Activated T-helper 1 cell treated with anti-CD3 and anti-CD28 coated beads, Interleukin-12 subunit alpha, Interleukin-12 subunit beta, Interleukin-2, Interleukin-4 antibody, amounts not matched to agents 30 ng/mL and 10 ng/mL and 1 ng/mL, durations not matched to agents 14 hours and 24 hours and 36 hours (primary cell): ENCODE measurements at regions not wholly inside any gene's neighbourhood (a gene's known extent, or its start where the extent isn't known, plus 50 kb on each side); places are given as distances from the start of the nearest gene placed in this dataset.

Experiments
- DNase-seq: peaks from one replicate; pipeline ENCODE4 v3.0.0; 2021; ENCODE audit warnings: low spot score
- H3K27ac Mint-ChIP-seq: one replicate; pipeline ENCODE4 v1.8.0; 2021; ENCODE audit warnings: mild to moderate bottlenecking, mixed read lengths
- H3K27me3 Mint-ChIP-seq: one replicate; pipeline ENCODE4 v1.8.0; 2022; ENCODE audit warnings: mild to moderate bottlenecking, moderate library complexity, mixed read lengths; ENCODE audit not compliant: insufficient read depth
- H3K36me3 Mint-ChIP-seq: one replicate; pipeline ENCODE4 v1.8.0; 2021; ENCODE audit warnings: low read depth, mixed read lengths
- H3K4me1 Mint-ChIP-seq: one replicate; pipeline ENCODE4 v1.8.0; 2021; ENCODE audit warnings: low read depth, mixed read lengths
- H3K4me3 Mint-ChIP-seq: one replicate; pipeline ENCODE4 v1.8.0; 2021; ENCODE audit warnings: mild to moderate bottlenecking, moderate library complexity, mixed read lengths
- H3K9me3 Mint-ChIP-seq: one replicate; pipeline ENCODE4 v1.8.0; 2021; ENCODE audit warnings: mixed read lengths
- intact Hi-C: fragments of 100-400 bp; cut with micrococcal nuclease; formaldehyde crosslinking; loops from one replicate; pipeline ENCODE4 v1.15.1; 2024

DNA sequence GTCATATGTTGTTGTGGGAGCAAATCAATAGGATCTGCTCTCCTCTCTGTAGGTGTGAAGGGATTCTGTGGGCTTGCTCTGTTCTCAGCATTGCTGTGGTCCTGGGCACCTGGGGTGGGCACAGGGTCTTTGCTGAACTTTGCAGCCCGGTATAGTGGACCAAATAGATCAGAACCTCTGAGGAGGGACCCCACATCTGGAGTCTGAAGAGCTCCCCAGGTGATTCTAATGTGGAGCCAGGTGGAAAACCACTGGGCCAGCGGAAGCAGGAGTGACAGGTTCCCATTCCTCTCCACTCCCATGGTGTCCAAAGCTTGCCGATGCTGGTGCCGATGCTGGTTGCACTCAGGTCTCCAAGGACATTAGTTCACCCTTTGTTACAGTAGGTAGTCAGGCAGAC lies 257.2 kb downstream of the GLRX3 start:
- Mint-ChIP-seq H3K9me3 (peaks cover 45% of the 10 kb centered on the region), H3K27ac (no peak overlapping the region), H3K36me3 (no peaks in the 10 kb centered on the region), H3K4me3 (no peak overlapping the region), H3K4me1 (no peaks in the 10 kb centered on the region), H3K27me3 (no peaks in the 10 kb centered on the region)
- intact Hi-C loops: no loop called here
- no peak for DNase-seq

- H3K27ac Mint-ChIP-seq: no peak overlapping the region
- no peaks in the 10 kb centered on the region for H3K27me3 Mint-ChIP-seq
- no peak for DNase-seq
- no peaks in the 10 kb centered on the region for H3K4me1 Mint-ChIP-seq
- no peaks in the 10 kb centered on the region for H3K36me3 Mint-ChIP-seq
- H3K4me3 Mint-ChIP-seq: no peak overlapping the region
- intact Hi-C loops: no loop called here
- H3K9me3 Mint-ChIP-seq: peaks cover 42% of the 10 kb centered on the region
Measured at GRCh38 chr10:130394832-130395231, 258.6 kb downstream of the GLRX3 start.

- no peak for DNase-seq
- no peaks in the 10 kb centered on the region for H3K4me1 Mint-ChIP-seq
- H3K27me3 Mint-ChIP-seq: no peaks in the 10 kb centered on the region
- intact Hi-C loops: no loop called here
- no peaks in the 10 kb centered on the region for H3K36me3 Mint-ChIP-seq
- H3K9me3 Mint-ChIP-seq: peaks cover 41% of the 10 kb centered on the region
- no peak overlapping the region for H3K4me3 Mint-ChIP-seq
- no peak overlapping the region for H3K27ac Mint-ChIP-seq
Measured at GRCh38 chr10:130395248-130395936, 259.2 kb downstream of the GLRX3 start.

- Mint-ChIP-seq H3K27me3 (no peaks in the 10 kb centered on the region), H3K36me3 (no peaks in the 10 kb centered on the region), H3K4me1 (no peaks in the 10 kb centered on the region), H3K4me3 (no peak overlapping the region), H3K9me3 (peaks cover 40% of the 10 kb centered on the region), H3K27ac (no peak overlapping the region)
- intact Hi-C loops: no loop called here
- no peak for DNase-seq
Measured at GRCh38 chr10:130396044-130396443, 259.9 kb downstream of the GLRX3 start.

GRCh38 chr10:130398090-130398994 lies 262.2 kb downstream of the GLRX3 start:
- Mint-ChIP-seq H3K9me3 (peaks cover 28% of the 10 kb centered on the region), H3K4me3 (no peak overlapping the region), H3K36me3 (no peaks in the 10 kb centered on the region), H3K4me1 (no peaks in the 10 kb centered on the region), H3K27me3 (no peaks in the 10 kb centered on the region), H3K27ac (no peak overlapping the region)
- intact Hi-C loops: no loop called here
- no peak for DNase-seq

- Mint-ChIP-seq H3K27ac (no peak overlapping the region), H3K36me3 (no peaks in the 10 kb centered on the region), H3K27me3 (no peaks in the 10 kb centered on the region), H3K9me3 (peaks cover 27% of the 10 kb centered on the region), H3K4me3 (no peak overlapping the region), H3K4me1 (no peaks in the 10 kb centered on the region)
- DNase-seq: no peak
- intact Hi-C loops: no loop called here
Measured at GRCh38 chr10:130399425-130399950, 263.3 kb downstream of the GLRX3 start.

- Mint-ChIP-seq H3K27ac (no peak overlapping the region), H3K4me1 (no peaks in the 10 kb centered on the region), H3K9me3 (peaks cover 17% of the 10 kb centered on the region), H3K4me3 (no peak overlapping the region), H3K27me3 (no peaks in the 10 kb centered on the region), H3K36me3 (no peaks in the 10 kb centered on the region)
- intact Hi-C loops: no loop called here
- DNase-seq: no peak
Measured at GRCh38 chr10:130400890-130401289, 264.7 kb downstream of the GLRX3 start.

DNA sequence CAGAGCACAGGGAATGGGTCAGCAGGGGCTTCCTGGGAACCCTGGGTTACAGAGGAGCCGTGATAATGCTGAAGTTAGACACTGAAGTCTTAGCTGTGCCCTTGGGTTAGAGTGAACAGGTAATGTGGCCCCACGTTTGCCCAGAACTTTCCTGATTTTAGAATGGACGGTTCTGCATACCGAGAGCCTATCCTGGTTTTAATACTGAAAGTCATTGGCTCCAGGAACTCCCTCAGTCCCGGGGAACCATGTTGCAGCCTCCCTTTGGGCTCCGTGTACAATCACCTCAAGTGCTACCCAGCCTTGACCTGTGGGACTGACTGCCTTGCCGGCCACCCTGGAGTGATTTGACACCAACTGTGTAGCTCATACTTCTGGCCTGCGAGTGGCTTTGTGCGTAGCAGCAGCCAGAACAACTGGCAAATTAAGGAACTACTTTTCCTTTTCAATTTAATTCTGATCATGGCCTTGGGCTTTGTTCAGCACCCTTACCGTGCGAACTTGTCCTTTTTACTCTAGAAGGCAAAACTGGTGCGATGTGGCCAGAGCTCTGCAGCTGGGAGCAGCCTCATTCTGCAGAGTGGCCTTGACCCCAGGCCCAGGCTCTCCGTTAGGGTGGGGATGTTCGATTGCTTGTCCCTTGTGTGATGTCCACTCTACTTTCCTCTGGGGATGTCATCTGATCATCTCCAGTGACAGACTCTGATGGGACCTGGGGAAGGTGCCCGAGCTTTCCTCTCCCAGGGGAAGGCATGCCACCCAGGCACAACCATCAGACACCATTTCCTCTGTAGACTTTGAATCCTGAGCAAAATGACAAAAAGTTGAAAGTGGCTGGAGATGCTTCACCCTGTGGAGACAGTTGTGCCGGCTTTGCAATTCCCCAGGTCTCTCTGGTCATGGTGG lies 265.9 kb downstream of the GLRX3 start:
- Mint-ChIP-seq H3K27me3 (no peaks in the 10 kb centered on the region), H3K36me3 (no peaks in the 10 kb centered on the region), H3K9me3 (peaks cover 6% of the 10 kb centered on the region), H3K4me3 (no peak overlapping the region), H3K4me1 (no peaks in the 10 kb centered on the region), H3K27ac (no peak overlapping the region)
- DNase-seq: no peak
- intact Hi-C loops: no loop called here

GRCh38 chr10:130403153-130404075 lies 267.2 kb downstream of the GLRX3 start:
- no peak overlapping the region for H3K27ac Mint-ChIP-seq
- DNase-seq: no peak
- no peak overlapping the region for H3K4me3 Mint-ChIP-seq
- no peaks in the 10 kb centered on the region for H3K27me3 Mint-ChIP-seq
- H3K36me3 Mint-ChIP-seq: no peaks in the 10 kb centered on the region
- no peaks in the 10 kb centered on the region for H3K9me3 Mint-ChIP-seq
- intact Hi-C loops: no loop called here
- H3K4me1 Mint-ChIP-seq: no peaks in the 10 kb centered on the region

- Mint-ChIP-seq H3K9me3 (no peaks in the 10 kb centered on the region), H3K27me3 (no peaks in the 10 kb centered on the region), H3K27ac (no peak overlapping the region), H3K4me1 (no peaks in the 10 kb centered on the region), H3K36me3 (no peaks in the 10 kb centered on the region), H3K4me3 (no peak overlapping the region)
- DNase-seq: no peak
- intact Hi-C loops: no loop called here
Measured at GRCh38 chr10:130404476-130405055, 268.4 kb downstream of the GLRX3 start.

- DNase-seq: no peak
- H3K36me3 Mint-ChIP-seq: no peaks in the 10 kb centered on the region
- H3K27me3 Mint-ChIP-seq: no peaks in the 10 kb centered on the region
- intact Hi-C loops: no loop called here
- no peak overlapping the region for H3K27ac Mint-ChIP-seq
- no peak overlapping the region for H3K4me3 Mint-ChIP-seq
- no peaks in the 10 kb centered on the region for H3K9me3 Mint-ChIP-seq
- H3K4me1 Mint-ChIP-seq: no peaks in the 10 kb centered on the region
Measured at GRCh38 chr10:130407052-130407451, 270.9 kb downstream of the GLRX3 start.
